H1 (cell line): ENCODE measurements at regions not wholly inside any gene's neighbourhood (a gene's known extent, or its start where the extent isn't known, plus 50 kb on each side); places are given as distances from the start of the nearest gene placed in this dataset.

Source experiments
- CTCF ChIA-PET: fragments of 300-600 bp; sonication (Branson Sonifier 250); formaldehyde crosslinking; loops from one replicate; lab custom pipeline; 2021; ENCODE audit not compliant: partially characterized antibody; lab: Charles Lee
- POLR2A ChIA-PET: fragments of 300-600 bp; sonication (Branson Sonifier 250); formaldehyde crosslinking; loops from one replicate; lab custom pipeline; 2021; ENCODE audit warnings: inconsistent platforms; ENCODE audit not compliant: partially characterized antibody; lab: Charles Lee
- DNase-seq, 2 experiments: peaks; one replicate each; pipeline versions ENCODE4 v3.0.0 to v3.0.0-alpha.2; 2010 to 2022; ENCODE audit warnings: low spot score in 2 of 2, low read depth in 1 of 2, mixed read lengths in 1 of 2
- FAIRE-seq: peaks from 2 replicates; lab custom pipeline; 2011; peaks lifted over from hg19 to GRCh38; lab: Jason Lieb, UNC
- H2AFZ ChIP-seq: 2 replicates; pipeline ENCODE4 v1.8.1; 2012; ENCODE audit warnings: low read length, inconsistent platforms
- H2AK5ac ChIP-seq: 2 replicates; pipeline ENCODE4 v1.6.1; 2013; ENCODE audit warnings: low read depth, low read length
- H2BK120ac ChIP-seq: replicated peaks from 2 replicates; pipeline ENCODE3; 2013; ENCODE audit warnings: low read depth, low read length, inconsistent platforms
- H2BK12ac ChIP-seq: 2 replicates; pipeline ENCODE4 v1.6.1; 2013; ENCODE audit warnings: low read depth, low read length
- H2BK15ac ChIP-seq: 2 replicates; pipeline ENCODE4 v1.6.1; 2013; ENCODE audit warnings: low read length
- H2BK20ac ChIP-seq: 2 replicates; pipeline ENCODE4 v1.6.1; 2013; ENCODE audit warnings: low read length
- H2BK5ac ChIP-seq: 2 replicates; pipeline ENCODE4 v1.6.1; 2013; ENCODE audit warnings: low read depth, low read length
- H3K14ac ChIP-seq: 2 replicates; pipeline ENCODE4 v1.6.1; 2013; ENCODE audit warnings: inconsistent platforms; ENCODE audit not compliant: insufficient read length
- H3K18ac ChIP-seq: 2 replicates; pipeline ENCODE4 v1.6.1; 2013; ENCODE audit warnings: low read length; ENCODE audit errors: extremely low read depth
- H3K23ac ChIP-seq: 2 replicates; pipeline ENCODE4 v1.6.1; 2013; ENCODE audit warnings: inconsistent platforms; ENCODE audit not compliant: insufficient read length
- H3K23me2 ChIP-seq: 2 replicates; pipeline ENCODE4 v1.6.1; 2013; ENCODE audit warnings: low read depth, low read length
- H3K27ac ChIP-seq: 2 replicates; pipeline ENCODE4 v1.6.1; 2011; ENCODE audit warnings: low read depth, low read length, inconsistent platforms
- H3K27me3 ChIP-seq, 4 experiments: replicated peaks in 1 of 4; 1 replicate in 1 of 4; 2 replicates in 3 of 4; pipeline versions ENCODE4 v1.6.1 to v1.8.1; 2011 to 2013; ENCODE audit warnings: low read length in 3 of 4, mild to moderate bottlenecking in 3 of 4, inconsistent platforms in 2 of 4, mixed read lengths in 2 of 4, moderate library complexity in 1 of 4; ENCODE audit not compliant: control insufficient read depth in 3 of 4, insufficient read depth in 3 of 4; ENCODE audit errors: extremely low read depth in 1 of 4
- H3K36me3 ChIP-seq, 4 experiments: 2 replicates each; pipeline versions ENCODE4 v1.6.1 to v1.8.1; 2011 to 2013; ENCODE audit warnings: mild to moderate bottlenecking in 4 of 4, low read length in 3 of 4, moderate library complexity in 2 of 4, control low read depth in 1 of 4, inconsistent platforms in 1 of 4; ENCODE audit not compliant: insufficient read depth in 4 of 4, control insufficient read depth in 2 of 4
- H3K4ac ChIP-seq: replicated peaks from 2 replicates; pipeline ENCODE3; 2013; ENCODE audit warnings: low read length, low read depth, mixed read lengths, inconsistent platforms; ENCODE audit not compliant: insufficient read length
- H3K4me1 ChIP-seq, 4 experiments: replicated peaks in 1 of 4; 1 replicate in 1 of 4; 2 replicates in 3 of 4; pipeline versions ENCODE4 v1.6.1 to v1.8.1; 2011 to 2013; ENCODE audit warnings: low read length in 3 of 4, inconsistent platforms in 2 of 4, mixed read lengths in 1 of 4; ENCODE audit not compliant: insufficient read depth in 4 of 4, control insufficient read depth in 3 of 4
- H3K4me2 ChIP-seq, 2 experiments: 2 replicates each; pipeline versions ENCODE4 v1.6.1 to v1.8.1; 2011 to 2013; ENCODE audit warnings: low read depth in 2 of 2, low read length in 2 of 2, control low read depth in 1 of 2, inconsistent platforms in 1 of 2, mild to moderate bottlenecking in 1 of 2; ENCODE audit not compliant: insufficient read depth in 1 of 2
- H3K4me3 ChIP-seq, 4 experiments: fragments of 200-600, 300-600 bp in 1 of 4; sonication (generic), shearing (Covaris generic), sonication (Bioruptor Twin) in 1 of 4; 2 replicates each; pipeline versions ENCODE4 v1.5.1 to v1.8.1; 2011 to 2016; ENCODE audit warnings: low read length in 4 of 4, low read depth in 3 of 4, control low read depth in 2 of 4, inconsistent platforms in 2 of 4, mild to moderate bottlenecking in 2 of 4, mixed read lengths in 1 of 4, moderate library complexity in 1 of 4; ENCODE audit not compliant: insufficient read depth in 2 of 4; ENCODE audit errors: extremely low read depth in 1 of 4
- H3K56ac ChIP-seq: replicated peaks from 2 replicates; pipeline ENCODE3; 2013; ENCODE audit warnings: low read depth, mild to moderate bottlenecking, mixed read lengths, low read length, inconsistent platforms; ENCODE audit not compliant: insufficient read length
- H3K79me1 ChIP-seq: 2 replicates; pipeline ENCODE4 v1.6.1; 2013; ENCODE audit warnings: low read depth, low read length, control low read depth
- H3K79me2 ChIP-seq, 2 experiments: 2 replicates each; pipeline versions ENCODE4 v1.6.1 to v1.8.1; 2012 to 2013; ENCODE audit warnings: low read length in 2 of 2, mild to moderate bottlenecking in 2 of 2, inconsistent platforms in 1 of 2; ENCODE audit not compliant: insufficient read depth in 2 of 2, control insufficient read depth in 1 of 2
- H3K9ac ChIP-seq, 4 experiments: replicated peaks in 1 of 4; 1 replicate in 1 of 4; 2 replicates in 3 of 4; pipeline versions ENCODE4 v1.6.1 to v1.8.1; 2011 to 2013; ENCODE audit warnings: low read depth in 3 of 4, low read length in 3 of 4, control low read depth in 2 of 4, mild to moderate bottlenecking in 2 of 4, moderate library complexity in 2 of 4, inconsistent platforms in 1 of 4; ENCODE audit errors: extremely low read depth in 1 of 4
- H3K9me3 ChIP-seq, 2 experiments: 2 replicates each; pipeline versions ENCODE4 v1.6.1 to v1.8.1; 2012 to 2013; ENCODE audit warnings: mild to moderate bottlenecking in 2 of 2, moderate library complexity in 2 of 2, control low read depth in 1 of 2, inconsistent platforms in 1 of 2, low read depth in 1 of 2, low read length in 1 of 2, mixed read lengths in 1 of 2; ENCODE audit not compliant: insufficient read depth in 2 of 2
- H4K20me1 ChIP-seq, 2 experiments: replicated peaks in 1 of 2; 2 replicates each; pipeline versions ENCODE3 to v1.8.1; 2011 to 2013; ENCODE audit warnings: inconsistent platforms in 2 of 2, low read length in 2 of 2, mild to moderate bottlenecking in 1 of 2; ENCODE audit not compliant: insufficient read depth in 2 of 2, control insufficient read depth in 1 of 2
- H4K5ac ChIP-seq: 2 replicates; pipeline ENCODE4 v1.6.1; 2013; ENCODE audit warnings: low read length, low read depth, mixed read lengths, inconsistent platforms; ENCODE audit not compliant: insufficient read length
- H4K8ac ChIP-seq: 2 replicates; pipeline ENCODE4 v1.8.0; 2013; ENCODE audit warnings: mild to moderate bottlenecking, moderate library complexity, low read length, inconsistent platforms; ENCODE audit not compliant: insufficient read depth; ENCODE audit errors: extremely low read depth
- H4K91ac ChIP-seq: replicated peaks from 2 replicates; pipeline ENCODE3; 2013; ENCODE audit warnings: low read length, mixed read lengths, inconsistent platforms; ENCODE audit not compliant: insufficient read length
- BCL11A ChIP-seq, 2 experiments: IDR thresholded peaks; one replicate each; pipeline ENCODE4 v1.6.1; 2011; ENCODE audit warnings: low read depth in 2 of 2, low read length in 2 of 2, mild to moderate bottlenecking in 2 of 2
- CEBPB ChIP-seq: IDR thresholded peaks from 2 replicates; pipeline ENCODE4 v1.6.1; 2012; ENCODE audit warnings: low read depth, low read length
- CHD1 ChIP-seq: IDR thresholded peaks from 2 replicates; pipeline ENCODE4 v1.6.1; 2012; ENCODE audit warnings: low read depth, low read length, improper control_type of control experiment
- CREB1 ChIP-seq: IDR thresholded peaks from 2 replicates; pipeline ENCODE4 v1.6.1; 2012; ENCODE audit warnings: inconsistent platforms
- E2F6 ChIP-seq: IDR thresholded peaks from 2 replicates; pipeline ENCODE4 v1.6.1; 2012; ENCODE audit warnings: inconsistent platforms
- GABPA ChIP-seq: IDR thresholded peaks from 2 replicates; pipeline ENCODE4 v1.6.1; 2011; ENCODE audit warnings: mild to moderate bottlenecking, low read length, moderate library complexity, borderline replicate concordance; ENCODE audit not compliant: insufficient read depth
- MAFK ChIP-seq: IDR thresholded peaks from 2 replicates; pipeline ENCODE4 v1.6.1; 2012; ENCODE audit warnings: low read depth, mild to moderate bottlenecking, improper control_type of control experiment, low read length
- POU5F1 ChIP-seq: IDR thresholded peaks from 2 replicates; pipeline ENCODE4 v1.6.1; 2011; ENCODE audit warnings: low read depth, mild to moderate bottlenecking, low read length, moderate library complexity
- SAP30 ChIP-seq: fragments of 300-600 bp; sonication (generic); IDR thresholded peaks from 2 replicates; pipeline ENCODE4 v1.7.1; 2012; ENCODE audit warnings: low read length, moderate library complexity, mild to moderate bottlenecking, inconsistent platforms; ENCODE audit not compliant: insufficient read depth, insufficient replicate concordance
- SP4 ChIP-seq: IDR thresholded peaks from 2 replicates; pipeline ENCODE4 v1.6.1; 2012; ENCODE audit warnings: low read length, inconsistent platforms
- SRF ChIP-seq: IDR thresholded peaks from 2 replicates; pipeline ENCODE4 v1.6.1; 2011; ENCODE audit warnings: mild to moderate bottlenecking, low read depth, low read length, moderate library complexity
- TCF12 ChIP-seq: IDR thresholded peaks from 2 replicates; pipeline ENCODE4 v1.6.1; 2011; ENCODE audit warnings: low read depth, mild to moderate bottlenecking, low read length
- ZNF274 ChIP-seq: IDR thresholded peaks from 2 replicates; pipeline ENCODE4 v1.7.0; 2012; ENCODE audit warnings: low read length, borderline replicate concordance; ENCODE audit errors: extremely low read depth
- WGBS, 2 experiments: shearing (Covaris generic) in 1 of 2; methylation state at CpG; one replicate each; pipeline versions ENCODE4 v1.1.6 to v1.1.7; 2013 to 2015; ENCODE audit warnings: low lambda C conversion rate in 2 of 2, mixed read lengths in 2 of 2, inconsistent platforms in 1 of 2, low coverage in 1 of 2, missing lambda C conversion rate in 1 of 2; ENCODE audit not compliant: insufficient replicate concordance in 2 of 2, insufficient coverage in 1 of 2, insufficient read length in 1 of 2; ENCODE audit errors: extremely low coverage in 1 of 2, missing lambda C conversion rate in 1 of 2; 5-methylcytosine and 5-hydroxymethylcytosine counted together
- TF ChIP-seq, protein P1 (sequence below): IDR thresholded peaks from 2 replicates; pipeline ENCODE4 v1.6.1; 2012; ENCODE audit warnings: inconsistent platforms
- TF ChIP-seq, protein P2 (sequence below): IDR thresholded peaks from 2 replicates; pipeline ENCODE4 v1.6.1; 2011; ENCODE audit warnings: low read depth, mild to moderate bottlenecking, low read length; ENCODE audit not compliant: insufficient read depth

- Histone ChIP-seq H4K20me1 (no peaks in the 10 kb centered on the region), H3K18ac (no peak overlapping the region), H2BK120ac (no peak overlapping the region), H3K79me2 (no peaks in the 10 kb centered on the region), H3K23me2 (no peaks in the 10 kb centered on the region), H3K4me1 (no peaks in the 10 kb centered on the region), H3K36me3 (no peaks in the 10 kb centered on the region; a peak in 1 of 8 replicates), H4K91ac (no peak overlapping the region), H2BK20ac (no peak overlapping the region), H2BK5ac (no peak overlapping the region), H3K4me2 (no peak overlapping the region), H2AFZ (no peak overlapping the region), H3K4ac (no peak overlapping the region), H3K9ac (no peak overlapping the region), H4K8ac (no peak overlapping the region), H2AK5ac (no peak overlapping the region), H3K9me3 (peaks cover 15 to 17% of the 10 kb centered on the region in 2 experiments; a peak in 3 of 4 replicates), H4K5ac (no peak overlapping the region), H3K79me1 (no peaks in the 10 kb centered on the region), H3K23ac (no peak overlapping the region), H3K27me3 (no peaks in the 10 kb centered on the region; a peak in 1 of 7 replicates), H3K56ac (no peak overlapping the region), H3K14ac (no peak overlapping the region), H3K27ac (no peak overlapping the region), H2BK12ac (no peak overlapping the region), H3K4me3 (no peak overlapping the region), H2BK15ac (no peak overlapping the region)
- ChIA-PET CTCF (no interaction called here), POLR2A (interaction anchor here (0.6 kb wide), 1 partner anchor 120 kb away, joined by 3 read pairs; no protein-coding TSS in a partner anchor)
- FAIRE-seq (no peak), DNase-seq (no peak)
- 77% methylated on average over 1 of the region's 1 CpG; no CpG with 5 or more reads in 1 of the 2 experiments for WGBS, 2 experiments
- no peak for TF ChIP-seq MAFK
- TF ChIP-seq E2F6 = no peak
- no peak for TF ChIP-seq ZNF274
- TF ChIP-seq GABPA = no peak
- no peak for TF ChIP-seq SAP30
- TF ChIP-seq TCF12 = no peak
- TF ChIP-seq BCL11A (IDR thresholded peaks at IDR 0.05; ENCODE audit: low read depth in 2 of 2, low read length in 2 of 2) = no peak
- no peak for TF ChIP-seq CEBPB
- no peak for TF ChIP-seq CREB1
- TF ChIP-seq SRF = no peak
- TF ChIP-seq POU5F1 = no peak
- TF ChIP-seq, protein P1, sequence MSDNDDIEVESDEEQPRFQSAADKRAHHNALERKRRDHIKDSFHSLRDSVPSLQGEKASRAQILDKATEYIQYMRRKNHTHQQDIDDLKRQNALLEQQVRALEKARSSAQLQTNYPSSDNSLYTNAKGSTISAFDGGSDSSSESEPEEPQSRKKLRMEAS = no peak
- TF ChIP-seq, protein P2, sequence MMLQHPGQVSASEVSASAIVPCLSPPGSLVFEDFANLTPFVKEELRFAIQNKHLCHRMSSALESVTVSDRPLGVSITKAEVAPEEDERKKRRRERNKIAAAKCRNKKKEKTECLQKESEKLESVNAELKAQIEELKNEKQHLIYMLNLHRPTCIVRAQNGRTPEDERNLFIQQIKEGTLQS = no peak
- no peak for TF ChIP-seq SP4
- no peak for TF ChIP-seq CHD1
These were observed 183.1 kb downstream of the RMST start for GRCh38 chr12:97645726-97646125.
